ENCODE measurements at regions not wholly inside any gene's neighbourhood (a gene's known extent, or its start where the extent isn't known, plus 50 kb on each side); places are given as distances from the start of the nearest gene placed in this dataset.
"Not testable (repeated sequence)": the region's sequence is repeated elsewhere in the genome, so short reads cannot be mapped to it uniquely, and the experiment has no call there.

GRCh38 chr3:175937367-175937766 is 1078.2 kb downstream of the NAALADL2 start:
- not testable (repeated sequence) for TF ChIP-seq POLR2A (IDR thresholded peaks at IDR 0.05); CTCF (IDR thresholded peaks at IDR 0.05 in 4 of 5, conservative IDR thresholded peaks at IDR 0.05 in 1 of 5)

Data from gastrocnemius medialis (tissue), 4 donors.